WI38 (cell line): ENCODE measurements at regions not wholly inside any gene's neighbourhood (a gene's known extent, or its start where the extent isn't known, plus 50 kb on each side); places are given as distances from the start of the nearest gene placed in this dataset.

Experiments
- H3K4me3 ChIP-seq: 2 replicates; pipeline ENCODE4 v1.5.1; 2011; ENCODE audit warnings: low read depth, mild to moderate bottlenecking, control low read depth, low read length
- TF ChIP-seq, protein P1 (sequence below): IDR thresholded peaks from 2 replicates; pipeline ENCODE4 v1.5.1; 2012; ENCODE audit warnings: low read depth, mild to moderate bottlenecking, control low read depth, low read length

DNA sequence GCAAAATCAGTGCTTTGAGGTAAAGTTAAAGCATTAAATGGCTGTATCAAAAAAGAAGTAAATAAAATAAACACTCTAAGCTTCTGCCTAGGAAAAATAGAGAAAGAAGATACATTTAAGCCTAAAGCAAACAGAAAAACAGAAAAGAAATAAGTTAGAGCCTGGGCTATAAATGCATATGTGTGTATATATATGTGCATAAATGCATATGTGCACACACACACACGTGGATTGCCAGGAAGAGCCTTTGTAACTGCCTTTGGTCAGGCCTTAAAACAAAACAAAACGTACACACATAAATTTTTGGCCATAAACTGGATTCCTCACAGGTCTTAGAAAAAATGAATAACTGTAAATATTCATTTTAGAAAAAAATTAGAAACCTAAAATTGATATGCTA, 925.8 kb downstream of the MRPL39 start:
- TF ChIP-seq, protein P1, sequence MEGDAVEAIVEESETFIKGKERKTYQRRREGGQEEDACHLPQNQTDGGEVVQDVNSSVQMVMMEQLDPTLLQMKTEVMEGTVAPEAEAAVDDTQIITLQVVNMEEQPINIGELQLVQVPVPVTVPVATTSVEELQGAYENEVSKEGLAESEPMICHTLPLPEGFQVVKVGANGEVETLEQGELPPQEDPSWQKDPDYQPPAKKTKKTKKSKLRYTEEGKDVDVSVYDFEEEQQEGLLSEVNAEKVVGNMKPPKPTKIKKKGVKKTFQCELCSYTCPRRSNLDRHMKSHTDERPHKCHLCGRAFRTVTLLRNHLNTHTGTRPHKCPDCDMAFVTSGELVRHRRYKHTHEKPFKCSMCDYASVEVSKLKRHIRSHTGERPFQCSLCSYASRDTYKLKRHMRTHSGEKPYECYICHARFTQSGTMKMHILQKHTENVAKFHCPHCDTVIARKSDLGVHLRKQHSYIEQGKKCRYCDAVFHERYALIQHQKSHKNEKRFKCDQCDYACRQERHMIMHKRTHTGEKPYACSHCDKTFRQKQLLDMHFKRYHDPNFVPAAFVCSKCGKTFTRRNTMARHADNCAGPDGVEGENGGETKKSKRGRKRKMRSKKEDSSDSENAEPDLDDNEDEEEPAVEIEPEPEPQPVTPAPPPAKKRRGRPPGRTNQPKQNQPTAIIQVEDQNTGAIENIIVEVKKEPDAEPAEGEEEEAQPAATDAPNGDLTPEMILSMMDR, result no peak
- H3K4me3 ChIP-seq, result no peak overlapping the region

DNA sequence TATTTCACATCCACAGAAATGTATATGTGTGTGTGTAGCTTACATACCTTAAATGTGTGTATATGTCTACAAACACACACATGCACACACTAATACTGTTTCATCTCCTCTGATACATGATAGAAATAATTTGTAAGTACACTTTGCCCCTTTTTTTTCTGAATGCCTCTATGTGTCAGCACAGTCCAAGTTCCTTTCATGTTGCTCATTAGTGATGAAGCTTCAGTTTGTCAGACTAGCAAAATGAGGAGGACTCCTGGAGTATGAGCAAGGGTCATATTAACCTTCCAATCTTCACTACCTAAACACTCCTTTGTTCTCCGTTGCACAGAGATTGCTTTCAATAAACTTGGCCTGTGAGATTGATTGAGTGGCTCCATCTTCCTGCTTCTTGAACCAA, 935.4 kb downstream of the MRPL39 start:
- TF ChIP-seq, protein P1, result no peak
- no peak overlapping the region for H3K4me3 ChIP-seq

DNA sequence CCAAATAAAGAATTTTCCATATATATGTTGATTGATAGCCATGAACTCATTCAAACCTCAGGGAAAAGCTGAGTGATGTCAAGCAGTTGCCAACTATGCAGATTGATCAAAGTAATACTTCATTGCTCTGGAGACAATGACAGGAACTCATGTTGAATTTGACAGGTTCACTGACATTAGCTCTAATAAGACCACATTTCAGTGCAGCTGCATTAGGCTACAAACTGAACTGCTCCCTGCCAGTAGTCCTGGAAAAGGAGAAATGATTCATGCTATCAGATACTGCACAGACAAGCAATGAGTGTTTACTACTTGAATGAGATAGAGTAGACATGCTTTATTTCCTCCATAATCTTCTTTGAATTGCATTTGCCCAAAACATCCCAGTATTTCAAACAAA, 948.4 kb downstream of the MRPL39 start:
- H3K4me3 ChIP-seq, result no peak overlapping the region
- TF ChIP-seq, protein P1, result no peak

DNA sequence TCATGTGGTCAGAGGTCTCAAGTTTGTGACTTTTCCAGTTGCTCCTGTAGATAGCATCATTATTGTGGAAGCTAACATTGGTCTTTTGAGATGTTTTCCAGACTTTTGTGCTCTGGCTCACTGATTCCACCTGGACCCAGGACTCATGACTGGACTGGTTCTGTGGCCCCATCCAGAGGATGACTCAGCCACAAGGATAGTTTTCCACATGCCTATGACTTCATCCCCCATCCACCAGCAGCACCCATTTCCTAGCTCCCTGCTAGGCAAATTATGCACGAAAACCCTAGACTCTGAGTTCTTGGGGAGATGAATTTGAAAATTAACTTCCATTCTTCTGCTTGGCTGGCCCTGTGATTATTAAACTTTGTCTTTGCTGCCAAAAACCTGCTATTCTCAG, 949.3 kb downstream of the MRPL39 start:
- no peak overlapping the region for H3K4me3 ChIP-seq
- TF ChIP-seq, protein P1, result no peak

DNA sequence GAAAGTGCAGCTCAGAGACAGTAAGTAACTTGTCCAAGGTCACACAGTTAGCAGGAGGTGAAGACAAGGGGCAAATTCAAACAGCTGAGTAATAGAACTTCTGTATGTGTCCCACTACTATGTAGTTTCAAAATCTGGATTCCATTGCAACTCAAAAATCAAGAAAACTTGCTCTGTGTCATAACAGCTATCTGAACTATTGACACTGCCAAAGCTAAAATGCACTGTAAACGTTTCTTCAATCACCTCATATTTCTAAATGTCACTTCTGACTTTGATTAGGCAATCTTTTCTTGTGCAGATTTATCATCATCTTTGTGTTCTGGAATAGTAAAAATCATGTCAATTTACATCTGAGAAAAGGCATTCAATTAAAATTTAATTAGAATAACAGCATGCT, 957.6 kb downstream of the MRPL39 start:
- H3K4me3 ChIP-seq, result no peak overlapping the region
- TF ChIP-seq, protein P1, result no peak

DNA sequence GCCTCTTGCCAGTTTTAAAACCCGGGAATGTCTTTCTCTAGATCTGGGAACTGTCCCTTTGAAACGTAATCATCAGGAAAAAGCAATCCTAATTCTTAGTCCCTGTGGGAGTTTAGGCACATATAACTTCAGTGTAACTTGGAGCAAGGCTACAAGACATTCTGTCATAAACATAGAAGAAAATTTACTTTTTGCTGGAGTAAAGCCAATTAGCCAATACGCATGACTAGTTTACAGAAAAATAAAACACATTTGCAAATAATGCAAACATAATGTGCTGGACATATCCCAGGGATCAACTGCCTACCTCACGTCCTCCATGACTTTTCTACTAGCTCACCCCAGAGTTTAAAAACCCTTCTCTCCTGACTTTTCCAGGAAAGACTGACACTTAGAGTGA, 970.6 kb downstream of the MRPL39 start:
- H3K4me3 ChIP-seq, result no peak overlapping the region

DNA sequence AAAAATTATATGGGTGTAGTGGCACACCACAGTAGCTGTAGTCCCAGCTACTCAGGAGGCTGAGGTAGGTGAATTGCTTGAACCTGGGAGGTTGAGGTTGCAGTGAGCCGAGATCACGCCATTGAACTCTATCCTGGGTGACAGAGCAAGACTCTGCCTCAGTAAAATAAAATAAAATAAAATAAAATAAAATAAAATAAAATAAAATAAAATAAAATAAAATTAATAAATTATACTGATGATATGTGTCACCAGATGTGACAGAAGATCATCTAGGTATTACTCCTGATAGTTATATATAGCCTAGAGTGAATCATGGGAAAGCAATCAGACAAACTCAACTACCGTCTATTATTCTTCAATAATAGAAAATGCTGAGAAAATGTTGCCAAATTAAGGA, 972.5 kb downstream of the MRPL39 start:
- TF ChIP-seq, protein P1, result no peak

More for the DNA sequence above, 970.6 kb downstream of the MRPL39 start:
- TF ChIP-seq, protein P1, result no peak

More for the DNA sequence above, 972.5 kb downstream of the MRPL39 start:
- H3K4me3 ChIP-seq, result no peak overlapping the region
